Prostate gland (tissue), 2 donors: ENCODE measurements at regions not wholly inside any gene's neighbourhood (a gene's known extent, or its start where the extent isn't known, plus 50 kb on each side); places are given as distances from the start of the nearest gene placed in this dataset.

Source experiments
- POLR2A ChIP-seq: fragments of 450-650 bp; IDR thresholded peaks from one replicate; pipeline ENCODE4 v1.6.1; 2016; ENCODE audit warnings: antibody characterized with exemption, mild to moderate bottlenecking
- POLR2AphosphoS5 ChIP-seq: sonication (generic); formaldehyde crosslinking; IDR thresholded peaks from one replicate; pipeline ENCODE4 v1.6.1; 2017; ENCODE audit warnings: antibody characterized with exemption
- TF ChIP-seq, protein P1 (sequence below), 4 experiments: fragments of 200-600 bp in 2 of 4; fragments of 450-650 bp in 2 of 4; sonication (generic) in 2 of 4; IDR thresholded peaks; 1 replicate in 3 of 4; 2 replicates in 1 of 4; pipeline ENCODE4 v1.5.1; 2016 to 2019; ENCODE audit warnings: antibody characterized with exemption in 4 of 4, mild to moderate bottlenecking in 2 of 4, moderate library complexity in 2 of 4

DNA sequence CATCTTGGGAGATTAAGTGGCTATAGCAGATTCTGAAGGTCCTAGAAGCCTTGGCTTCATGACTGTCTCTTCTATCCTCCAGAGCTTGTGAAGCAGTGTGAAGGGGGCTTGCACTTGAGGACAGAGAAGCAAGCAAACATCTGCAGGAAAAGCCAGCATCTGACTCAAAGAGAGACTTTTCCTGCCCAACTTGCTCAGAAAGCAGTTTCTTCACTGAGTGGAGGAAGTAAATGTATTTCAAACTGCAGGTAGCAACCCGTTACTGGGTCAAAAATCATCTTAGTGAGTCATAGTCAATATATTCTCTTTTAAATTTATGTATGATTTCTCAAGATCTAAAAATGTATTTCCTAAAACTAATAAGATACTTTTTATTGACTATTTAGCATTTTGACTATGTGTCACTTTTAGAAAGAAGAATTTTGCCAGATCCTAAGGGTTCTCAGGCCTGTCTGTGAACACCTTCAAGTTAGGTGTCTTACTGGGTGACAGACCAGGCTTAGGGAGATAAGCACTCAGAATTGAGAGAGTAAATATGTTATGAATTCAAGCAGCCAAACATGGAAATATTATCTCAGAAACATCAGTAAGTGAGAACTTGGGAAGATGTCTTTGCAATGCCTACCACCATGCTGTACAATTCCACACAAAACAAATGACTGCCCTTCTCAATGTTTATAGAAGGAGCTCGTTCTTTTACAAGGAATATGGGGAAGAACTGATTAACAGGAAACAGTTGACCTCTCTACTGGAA, 72.6 kb upstream of the DMAC1 start:
- TF ChIP-seq, protein P1, sequence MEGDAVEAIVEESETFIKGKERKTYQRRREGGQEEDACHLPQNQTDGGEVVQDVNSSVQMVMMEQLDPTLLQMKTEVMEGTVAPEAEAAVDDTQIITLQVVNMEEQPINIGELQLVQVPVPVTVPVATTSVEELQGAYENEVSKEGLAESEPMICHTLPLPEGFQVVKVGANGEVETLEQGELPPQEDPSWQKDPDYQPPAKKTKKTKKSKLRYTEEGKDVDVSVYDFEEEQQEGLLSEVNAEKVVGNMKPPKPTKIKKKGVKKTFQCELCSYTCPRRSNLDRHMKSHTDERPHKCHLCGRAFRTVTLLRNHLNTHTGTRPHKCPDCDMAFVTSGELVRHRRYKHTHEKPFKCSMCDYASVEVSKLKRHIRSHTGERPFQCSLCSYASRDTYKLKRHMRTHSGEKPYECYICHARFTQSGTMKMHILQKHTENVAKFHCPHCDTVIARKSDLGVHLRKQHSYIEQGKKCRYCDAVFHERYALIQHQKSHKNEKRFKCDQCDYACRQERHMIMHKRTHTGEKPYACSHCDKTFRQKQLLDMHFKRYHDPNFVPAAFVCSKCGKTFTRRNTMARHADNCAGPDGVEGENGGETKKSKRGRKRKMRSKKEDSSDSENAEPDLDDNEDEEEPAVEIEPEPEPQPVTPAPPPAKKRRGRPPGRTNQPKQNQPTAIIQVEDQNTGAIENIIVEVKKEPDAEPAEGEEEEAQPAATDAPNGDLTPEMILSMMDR (IDR thresholded peaks at IDR 0.05) = no peak
- TF ChIP-seq POLR2A (no peak), POLR2AphosphoS5 (no peak)
